ENCODE measurements at regions not wholly inside any gene's neighbourhood (a gene's known extent, or its start where the extent isn't known, plus 50 kb on each side); places are given as distances from the start of the nearest gene placed in this dataset.

DNA sequence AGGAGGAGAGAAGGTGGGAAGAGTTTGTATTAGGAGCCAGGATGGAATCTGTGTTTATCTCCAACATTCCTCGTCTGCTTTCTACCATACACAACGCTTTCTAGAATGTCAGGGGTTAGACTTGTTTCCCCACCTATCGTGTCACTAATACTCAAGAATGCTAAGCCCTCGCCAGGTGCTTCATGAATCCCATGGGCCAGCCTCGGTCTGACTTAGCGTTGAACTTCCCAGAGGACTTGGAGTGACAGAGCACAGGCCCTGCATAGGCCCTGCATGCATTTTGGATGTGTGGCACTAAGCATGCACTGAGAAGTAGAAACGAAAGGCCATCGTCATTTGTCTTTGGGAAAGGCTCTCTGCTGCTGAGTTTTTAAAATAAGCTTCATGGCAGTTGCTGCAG, 328.7 kb downstream of the NSG2 start:
- Histone ChIP-seq H3K27me3 (ENCODE audit: control insufficient read depth in 2 of 2, insufficient read depth in 2 of 2, low read length in 2 of 2) (no peaks in the 10 kb centered on the region), H3K9ac (replicated peaks; ENCODE audit: extremely low read depth, insufficient read depth, low read length) (no peak overlapping the region), H3K4me3 (replicated peaks in 1 of 3; ENCODE audit: insufficient read depth in 1 of 3, low read depth in 1 of 3, low read length in 3 of 3) (no peak overlapping the region), H3K27ac (ENCODE audit: insufficient read depth, low read depth, low read length) (no peak overlapping the region), H3K9me3 (replicated peaks; ENCODE audit: control insufficient read depth, insufficient read depth, low read length) (no peaks in the 10 kb centered on the region), H4K20me1 (replicated peaks; ENCODE audit: control insufficient read depth, extremely low read depth, insufficient read depth, low read length) (no peaks in the 10 kb centered on the region), H3K4me1 (ENCODE audit: control insufficient read depth, extremely low read depth, insufficient read depth, low read length) (no peaks in the 10 kb centered on the region), H3K36me3 (ENCODE audit: control insufficient read depth in 2 of 2, extremely low read depth in 1 of 2, insufficient read depth in 2 of 2, low read length in 2 of 2) (no peaks in the 10 kb centered on the region), H2AFZ (ENCODE audit: low read depth, low read length) (no peak overlapping the region), H3K4me2 (ENCODE audit: insufficient read depth, low read length) (no peak overlapping the region), H3K9me1 (replicated peaks; ENCODE audit: control insufficient read depth, extremely low read depth, insufficient read depth, low read length) (no peaks in the 10 kb centered on the region), H3K79me2 (ENCODE audit: control insufficient read depth, insufficient read depth, low read length) (no peaks in the 10 kb centered on the region)
- ChIA-PET CTCF (no interaction called here), POLR2A (no interaction called here)
- no peak for FAIRE-seq
- no TSS peak for BruUV-seq (replicated peaks)
- DNase-seq (ENCODE audit: low read depth, low spot score), result no peak
- TF ChIP-seq MYC (IDR thresholded peaks at IDR 0.05; ENCODE audit: low read depth, low read length) (no peak), GATA2 (IDR thresholded peaks at IDR 0.05; ENCODE audit: insufficient read depth, insufficient read length, low read depth, low read length) (no peak), POLR2A (IDR thresholded peaks at IDR 0.05; ENCODE audit: low read depth, low read length) (no peak), POLR2AphosphoS5 (IDR thresholded peaks at IDR 0.05; ENCODE audit: insufficient read depth, low read depth, low read length) (no peak), JUN (IDR thresholded peaks at IDR 0.05; ENCODE audit: borderline replicate concordance, insufficient read depth, insufficient read length, low read depth) (no peak), FOS (IDR thresholded peaks at IDR 0.05; ENCODE audit: borderline replicate concordance, insufficient read depth, low read length) (no peak), EZH2 (IDR thresholded peaks at IDR 0.05; ENCODE audit: borderline replicate concordance, low read depth, low read length, severe bottlenecking) (no peak)
- TF ChIP-seq, protein P1, sequence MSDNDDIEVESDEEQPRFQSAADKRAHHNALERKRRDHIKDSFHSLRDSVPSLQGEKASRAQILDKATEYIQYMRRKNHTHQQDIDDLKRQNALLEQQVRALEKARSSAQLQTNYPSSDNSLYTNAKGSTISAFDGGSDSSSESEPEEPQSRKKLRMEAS (IDR thresholded peaks at IDR 0.05; ENCODE audit: insufficient read depth, insufficient read length), result no peak
- TF ChIP-seq, protein P2, sequence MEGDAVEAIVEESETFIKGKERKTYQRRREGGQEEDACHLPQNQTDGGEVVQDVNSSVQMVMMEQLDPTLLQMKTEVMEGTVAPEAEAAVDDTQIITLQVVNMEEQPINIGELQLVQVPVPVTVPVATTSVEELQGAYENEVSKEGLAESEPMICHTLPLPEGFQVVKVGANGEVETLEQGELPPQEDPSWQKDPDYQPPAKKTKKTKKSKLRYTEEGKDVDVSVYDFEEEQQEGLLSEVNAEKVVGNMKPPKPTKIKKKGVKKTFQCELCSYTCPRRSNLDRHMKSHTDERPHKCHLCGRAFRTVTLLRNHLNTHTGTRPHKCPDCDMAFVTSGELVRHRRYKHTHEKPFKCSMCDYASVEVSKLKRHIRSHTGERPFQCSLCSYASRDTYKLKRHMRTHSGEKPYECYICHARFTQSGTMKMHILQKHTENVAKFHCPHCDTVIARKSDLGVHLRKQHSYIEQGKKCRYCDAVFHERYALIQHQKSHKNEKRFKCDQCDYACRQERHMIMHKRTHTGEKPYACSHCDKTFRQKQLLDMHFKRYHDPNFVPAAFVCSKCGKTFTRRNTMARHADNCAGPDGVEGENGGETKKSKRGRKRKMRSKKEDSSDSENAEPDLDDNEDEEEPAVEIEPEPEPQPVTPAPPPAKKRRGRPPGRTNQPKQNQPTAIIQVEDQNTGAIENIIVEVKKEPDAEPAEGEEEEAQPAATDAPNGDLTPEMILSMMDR (IDR thresholded peaks at IDR 0.05; ENCODE audit: extremely low read depth in 1 of 2, insufficient read depth in 1 of 2, low read depth in 1 of 2, low read length in 2 of 2), result no peak
- dilution Hi-C loops (cut with MboI; ENCODE audit: extremely low pct_ligation_motif_present, low sequenced_read_pairs) (no loop called here), intact Hi-C loops (cut with micrococcal nuclease) (no loop called here)
